ENCODE measurements at regions not wholly inside any gene's neighbourhood (a gene's known extent, or its start where the extent isn't known, plus 50 kb on each side); places are given as distances from the start of the nearest gene placed in this dataset.

GRCh38 chrX:63932006-63932405 lies 147.0 kb upstream of the ARHGEF9 start:
- Histone ChIP-seq H4K8ac (ENCODE audit: low read depth, low read length) (no peak overlapping the region), H3K79me1 (ENCODE audit: low read length) (no peaks in the 10 kb centered on the region), H2AK5ac (ENCODE audit: low read length) (no peak overlapping the region), H3K4me3 (ENCODE audit: low read depth, low read length) (no peak overlapping the region), H3K27me3 (ENCODE audit: insufficient read depth, low read length) (no peaks in the 10 kb centered on the region), H2AFZ (ENCODE audit: insufficient read depth, low read length, poor library complexity) (no peak overlapping the region), H3K18ac (ENCODE audit: low read length) (no peak overlapping the region), H4K91ac (ENCODE audit: low read depth, low read length) (no peak overlapping the region), H3K9ac (ENCODE audit: low read length) (no peak overlapping the region), H3K14ac (ENCODE audit: low read length) (no peak overlapping the region), H4K12ac (ENCODE audit: low read depth, low read length) (no peak overlapping the region), H3K9me3 (ENCODE audit: insufficient read depth, low read depth, low read length) (no peaks in the 10 kb centered on the region), H2BK120ac (ENCODE audit: insufficient read depth, low read length, poor library complexity) (no peak overlapping the region), H2BK5ac (ENCODE audit: low read depth, low read length, poor library complexity) (no peak overlapping the region), H2BK12ac (ENCODE audit: low read length) (no peak overlapping the region), H3K79me2 (ENCODE audit: control insufficient read depth, insufficient read depth, low read length, poor library complexity) (no peaks in the 10 kb centered on the region), H3K4me2 (ENCODE audit: low read length) (no peak overlapping the region), H3K4me1 (ENCODE audit: control insufficient read depth in 1 of 2, insufficient read depth in 2 of 2, low read length in 2 of 2) (no peaks in the 10 kb centered on the region), H3K36me3 (ENCODE audit: control insufficient read depth in 1 of 2, insufficient read depth in 2 of 2, low read length in 2 of 2) (no peaks in the 10 kb centered on the region), H3K4ac (ENCODE audit: low read depth, low read length) (no peak overlapping the region), H3K27ac (ENCODE audit: low read depth, low read length) (no peak overlapping the region), H3K23ac (ENCODE audit: low read length) (no peak overlapping the region)
- no peak for DNase-seq
- WGBS (ENCODE audit: extremely low coverage, insufficient coverage, insufficient read length) = no CpG with 5 or more reads among the region's 3 CpGs

DNA sequence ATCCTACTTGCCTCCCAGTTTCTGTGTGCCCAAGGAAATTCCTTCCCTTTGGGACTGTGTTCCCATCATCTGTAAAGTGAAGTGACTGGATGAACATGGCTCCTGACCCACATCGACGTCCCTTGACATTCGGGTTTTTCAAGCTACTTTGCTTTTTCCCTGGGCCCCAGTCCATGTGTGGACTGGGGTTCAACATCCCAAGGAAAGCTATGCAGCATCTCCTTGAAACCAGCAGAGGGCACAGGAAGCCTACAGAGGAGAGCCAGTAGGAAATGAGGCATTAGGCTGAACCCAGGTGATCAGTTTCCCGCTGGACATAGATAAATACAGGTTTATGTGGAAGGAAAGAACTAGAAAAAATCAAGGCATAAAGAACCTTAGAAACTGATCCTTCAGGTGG lies 145.1 kb upstream of the ARHGEF9 start:
- H4K8ac ChIP-seq (ENCODE audit: low read depth, low read length) = no peak overlapping the region
- no peak overlapping the region for H2AK5ac ChIP-seq (ENCODE audit: low read length)
- no peak overlapping the region for H3K9ac ChIP-seq (ENCODE audit: low read length)
- H2AFZ ChIP-seq (ENCODE audit: insufficient read depth, low read length, poor library complexity) = no peak overlapping the region
- H3K4me3 ChIP-seq (ENCODE audit: low read depth, low read length) = no peak overlapping the region
- H3K79me1 ChIP-seq (ENCODE audit: low read length) = no peaks in the 10 kb centered on the region
- H3K18ac ChIP-seq (ENCODE audit: low read length) = no peak overlapping the region
- H3K14ac ChIP-seq (ENCODE audit: low read length) = no peak overlapping the region
- no peak overlapping the region for H3K23ac ChIP-seq (ENCODE audit: low read length)
- H3K4me1 ChIP-seq (ENCODE audit: control insufficient read depth in 1 of 2, insufficient read depth in 2 of 2, low read length in 2 of 2) = no peaks in the 10 kb centered on the region
- no peaks in the 10 kb centered on the region for H3K27me3 ChIP-seq (ENCODE audit: insufficient read depth, low read length)
- H3K36me3 ChIP-seq (ENCODE audit: control insufficient read depth in 1 of 2, insufficient read depth in 2 of 2, low read length in 2 of 2) = no peaks in the 10 kb centered on the region
- no peak overlapping the region for H2BK5ac ChIP-seq (ENCODE audit: low read depth, low read length, poor library complexity)
- H4K12ac ChIP-seq (ENCODE audit: low read depth, low read length) = no peak overlapping the region
- no peaks in the 10 kb centered on the region for H3K9me3 ChIP-seq (ENCODE audit: insufficient read depth, low read depth, low read length)
- no peak overlapping the region for H3K27ac ChIP-seq (ENCODE audit: low read depth, low read length)
- no peak overlapping the region for H4K91ac ChIP-seq (ENCODE audit: low read depth, low read length)
- H3K4me2 ChIP-seq (ENCODE audit: low read length) = no peak overlapping the region
- no peak overlapping the region for H2BK12ac ChIP-seq (ENCODE audit: low read length)
- no peak overlapping the region for H3K4ac ChIP-seq (ENCODE audit: low read depth, low read length)
- DNase-seq = peak in 1 of 2 donors; percentile 2
- no peak overlapping the region for H2BK120ac ChIP-seq (ENCODE audit: insufficient read depth, low read length, poor library complexity)
- no peaks in the 10 kb centered on the region for H3K79me2 ChIP-seq (ENCODE audit: control insufficient read depth, insufficient read depth, low read length, poor library complexity)
- no CpG with 5 or more reads among the region's 4 CpGs for WGBS (ENCODE audit: extremely low coverage, insufficient coverage, insufficient read length)

- DNase-seq = no peak
- Histone ChIP-seq H3K4me2 (ENCODE audit: low read length) (no peak overlapping the region), H4K12ac (ENCODE audit: low read depth, low read length) (no peak overlapping the region), H4K8ac (ENCODE audit: low read depth, low read length) (no peak overlapping the region), H2AK5ac (ENCODE audit: low read length) (no peak overlapping the region), H3K27me3 (ENCODE audit: insufficient read depth, low read length) (no peaks in the 10 kb centered on the region), H3K4me1 (ENCODE audit: control insufficient read depth in 1 of 2, insufficient read depth in 2 of 2, low read length in 2 of 2) (no peaks in the 10 kb centered on the region), H3K27ac (ENCODE audit: low read depth, low read length) (no peak overlapping the region), H3K9ac (ENCODE audit: low read length) (no peak overlapping the region), H3K4ac (ENCODE audit: low read depth, low read length) (no peak overlapping the region), H2BK12ac (ENCODE audit: low read length) (no peak overlapping the region), H2BK120ac (ENCODE audit: insufficient read depth, low read length, poor library complexity) (no peak overlapping the region), H3K79me2 (ENCODE audit: control insufficient read depth, insufficient read depth, low read length, poor library complexity) (no peaks in the 10 kb centered on the region), H3K14ac (ENCODE audit: low read length) (no peak overlapping the region), H4K91ac (ENCODE audit: low read depth, low read length) (no peak overlapping the region), H3K36me3 (ENCODE audit: control insufficient read depth in 1 of 2, insufficient read depth in 2 of 2, low read length in 2 of 2) (no peaks in the 10 kb centered on the region), H3K9me3 (ENCODE audit: insufficient read depth, low read depth, low read length) (no peaks in the 10 kb centered on the region), H3K4me3 (ENCODE audit: low read depth, low read length) (no peak overlapping the region), H3K18ac (ENCODE audit: low read length) (no peak overlapping the region), H3K79me1 (ENCODE audit: low read length) (no peaks in the 10 kb centered on the region), H2BK5ac (ENCODE audit: low read depth, low read length, poor library complexity) (no peak overlapping the region), H2AFZ (ENCODE audit: insufficient read depth, low read length, poor library complexity) (no peak overlapping the region), H3K23ac (ENCODE audit: low read length) (no peak overlapping the region)
- WGBS (ENCODE audit: extremely low coverage, insufficient coverage, insufficient read length) = no CpG with 5 or more reads among the region's 4 CpGs
Observed at GRCh38 chrX:63929608-63930007, 144.6 kb upstream of the ARHGEF9 start.

- Histone ChIP-seq H3K27ac (ENCODE audit: low read depth, low read length) (no peak overlapping the region), H3K18ac (ENCODE audit: low read length) (no peak overlapping the region), H3K23ac (ENCODE audit: low read length) (no peak overlapping the region), H4K8ac (ENCODE audit: low read depth, low read length) (no peak overlapping the region), H2BK5ac (ENCODE audit: low read depth, low read length, poor library complexity) (no peak overlapping the region), H3K4me3 (ENCODE audit: low read depth, low read length) (no peak overlapping the region), H3K79me1 (ENCODE audit: low read length) (no peaks in the 10 kb centered on the region), H3K9me3 (ENCODE audit: insufficient read depth, low read depth, low read length) (no peaks in the 10 kb centered on the region), H3K9ac (ENCODE audit: low read length) (no peak overlapping the region), H3K4me1 (ENCODE audit: control insufficient read depth in 1 of 2, insufficient read depth in 2 of 2, low read length in 2 of 2) (no peaks in the 10 kb centered on the region), H3K36me3 (ENCODE audit: control insufficient read depth in 1 of 2, insufficient read depth in 2 of 2, low read length in 2 of 2) (no peaks in the 10 kb centered on the region), H2AFZ (ENCODE audit: insufficient read depth, low read length, poor library complexity) (no peak overlapping the region), H4K91ac (ENCODE audit: low read depth, low read length) (no peak overlapping the region), H4K12ac (ENCODE audit: low read depth, low read length) (no peak overlapping the region), H3K4ac (ENCODE audit: low read depth, low read length) (no peak overlapping the region), H3K14ac (ENCODE audit: low read length) (no peak overlapping the region), H3K4me2 (ENCODE audit: low read length) (no peak overlapping the region), H3K27me3 (ENCODE audit: insufficient read depth, low read length) (no peaks in the 10 kb centered on the region), H2BK120ac (ENCODE audit: insufficient read depth, low read length, poor library complexity) (no peak overlapping the region), H2BK12ac (ENCODE audit: low read length) (no peak overlapping the region), H3K79me2 (ENCODE audit: control insufficient read depth, insufficient read depth, low read length, poor library complexity) (no peaks in the 10 kb centered on the region), H2AK5ac (ENCODE audit: low read length) (no peak overlapping the region)
- no CpG with 5 or more reads among the region's 2 CpGs for WGBS (ENCODE audit: extremely low coverage, insufficient coverage, insufficient read length)
- DNase-seq = no peak
Observed at GRCh38 chrX:63927848-63928247, 142.8 kb upstream of the ARHGEF9 start.
